AML-193 (cell line): ENCODE measurements at regions not wholly inside any gene's neighbourhood (a gene's known extent, or its start where the extent isn't known, plus 50 kb on each side); places are given as distances from the start of the nearest gene placed in this dataset.
A peak's percentile ranks its signal among the peaks of the same experiment; 100 is the strongest.
"Not testable (repeated sequence)": the region's sequence is repeated elsewhere in the genome, so short reads cannot be mapped to it uniquely, and the experiment has no call there.

Source experiments
- DNase-seq, 2 experiments: peaks; one replicate each; lab custom pipeline; 2025; lab: John Stamatoyannopoulos, UW

- no peak for DNase-seq
These were observed 70.0 kb downstream of the MZT1 start for GRCh38 chr13:72657379-72657778.

GRCh38 chr13:72656357-72656756 is 71.1 kb downstream of the MZT1 start:
- no peak for DNase-seq

GRCh38 chr13:72653506-72653905 is 73.9 kb downstream of the MZT1 start:
- DNase-seq = no peak

GRCh38 chr13:72652681-72653080 is 74.7 kb downstream of the MZT1 start:
- no peak for DNase-seq

GRCh38 chr13:72651144-72651543 is 76.3 kb downstream of the MZT1 start:
- peak; percentile 7 to 29 for DNase-seq

GRCh38 chr13:72650051-72650700 is 77.3 kb downstream of the MZT1 start:
- no peak for DNase-seq

GRCh38 chr13:72648513-72649065 is 78.8 kb downstream of the MZT1 start:
- DNase-seq = no peak

- no peak for DNase-seq
These were observed 80.0 kb downstream of the MZT1 start for GRCh38 chr13:72647422-72647821.

GRCh38 chr13:72645521-72645920 is 81.9 kb downstream of the MZT1 start:
- no peak for DNase-seq

GRCh38 chr13:72643311-72643989 is 84.0 kb downstream of the MZT1 start:
- peak; percentile 54 to 68 for DNase-seq

- DNase-seq = no peak
These were observed 88.1 kb downstream of the MZT1 start for GRCh38 chr13:72639377-72639776.

- DNase-seq = no peak
These were observed 89.2 kb downstream of the MZT1 start for GRCh38 chr13:72638059-72638815.

- DNase-seq = no peak
These were observed 89.9 kb downstream of the MZT1 start for GRCh38 chr13:72637561-72637960.

GRCh38 chr13:72634859-72635258 is 92.6 kb downstream of the MZT1 start:
- no peak for DNase-seq

GRCh38 chr13:72622546-72622945 is 104.9 kb downstream of the MZT1 start:
- DNase-seq = no peak

GRCh38 chr13:72620874-72621273 is 106.6 kb downstream of the MZT1 start:
- no peak for DNase-seq

- DNase-seq = no peak
These were observed 109.5 kb downstream of the MZT1 start for GRCh38 chr13:72617951-72618350.

- DNase-seq = no peak
These were observed 110.2 kb downstream of the MZT1 start for GRCh38 chr13:72617186-72617585.

- not testable (repeated sequence) for DNase-seq
These were observed 117.1 kb downstream of the MZT1 start for GRCh38 chr13:72610251-72610891.

GRCh38 chr13:72599178-72599743 is 128.2 kb downstream of the MZT1 start:
- DNase-seq = no peak

- no peak for DNase-seq
These were observed 137.2 kb downstream of the MZT1 start for GRCh38 chr13:72590091-72590740.
